ENCODE measurements at regions not wholly inside any gene's neighbourhood (a gene's known extent, or its start where the extent isn't known, plus 50 kb on each side); places are given as distances from the start of the nearest gene placed in this dataset.

DNA sequence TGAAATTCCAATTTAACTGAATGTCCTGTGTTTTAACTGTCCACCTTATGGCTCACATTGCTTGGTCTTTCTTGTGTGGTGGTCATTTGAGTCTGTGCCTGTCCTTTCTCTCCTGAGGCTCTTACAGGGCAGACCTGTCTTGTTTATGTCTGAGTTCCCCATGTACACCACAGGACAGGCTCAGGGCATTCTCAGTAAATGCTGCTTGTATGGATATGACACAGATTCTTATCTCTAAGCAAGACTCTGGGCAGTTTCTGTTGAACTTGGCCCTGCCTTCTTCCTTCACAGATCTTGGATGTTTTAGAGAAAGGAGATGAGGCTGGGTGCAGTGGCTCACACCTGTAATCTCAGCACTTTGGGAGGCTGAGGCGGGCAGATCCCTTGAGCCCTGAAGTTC is 159.1 kb upstream of the CSF3R start:
- TF ChIP-seq CTCF (IDR thresholded peaks at IDR 0.05), result no peak
- TF ChIP-seq POLR2A (IDR thresholded peaks at IDR 0.05), result no peak

All from esophagus squamous epithelium (tissue), 4 donors.